SU-DHL-6 (cell line): ENCODE measurements at regions not wholly inside any gene's neighbourhood (a gene's known extent, or its start where the extent isn't known, plus 50 kb on each side); places are given as distances from the start of the nearest gene placed in this dataset.

ENCODE experiments used
- EZH2phosphoT487 ChIP-seq: fragments of 200-600 bp; sonication (generic), shearing (Covaris generic); conservative IDR thresholded peaks from 2 replicates; pipeline ENCODE4 v1.6.1; 2018; ENCODE audit warnings: mild to moderate bottlenecking, antibody characterized with exemption, low read length, moderate library complexity, mixed read lengths
- TF ChIP-seq, protein P1 (sequence below): fragments of 200-600 bp; sonication (generic); IDR thresholded peaks from one replicate; pipeline ENCODE4 v1.5.1; 2017; ENCODE audit warnings: antibody characterized with exemption, mild to moderate bottlenecking, low read length, moderate library complexity; ENCODE audit not compliant: insufficient read depth, poor library complexity, severe bottlenecking

GRCh38 chr20:57012691-57013090, 253.8 kb downstream of the BMP7 start:
- TF ChIP-seq, protein P1, sequence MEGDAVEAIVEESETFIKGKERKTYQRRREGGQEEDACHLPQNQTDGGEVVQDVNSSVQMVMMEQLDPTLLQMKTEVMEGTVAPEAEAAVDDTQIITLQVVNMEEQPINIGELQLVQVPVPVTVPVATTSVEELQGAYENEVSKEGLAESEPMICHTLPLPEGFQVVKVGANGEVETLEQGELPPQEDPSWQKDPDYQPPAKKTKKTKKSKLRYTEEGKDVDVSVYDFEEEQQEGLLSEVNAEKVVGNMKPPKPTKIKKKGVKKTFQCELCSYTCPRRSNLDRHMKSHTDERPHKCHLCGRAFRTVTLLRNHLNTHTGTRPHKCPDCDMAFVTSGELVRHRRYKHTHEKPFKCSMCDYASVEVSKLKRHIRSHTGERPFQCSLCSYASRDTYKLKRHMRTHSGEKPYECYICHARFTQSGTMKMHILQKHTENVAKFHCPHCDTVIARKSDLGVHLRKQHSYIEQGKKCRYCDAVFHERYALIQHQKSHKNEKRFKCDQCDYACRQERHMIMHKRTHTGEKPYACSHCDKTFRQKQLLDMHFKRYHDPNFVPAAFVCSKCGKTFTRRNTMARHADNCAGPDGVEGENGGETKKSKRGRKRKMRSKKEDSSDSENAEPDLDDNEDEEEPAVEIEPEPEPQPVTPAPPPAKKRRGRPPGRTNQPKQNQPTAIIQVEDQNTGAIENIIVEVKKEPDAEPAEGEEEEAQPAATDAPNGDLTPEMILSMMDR, result no peak
- no peak for TF ChIP-seq EZH2phosphoT487
